ENCODE measurements at regions not wholly inside any gene's neighbourhood (a gene's known extent, or its start where the extent isn't known, plus 50 kb on each side); places are given as distances from the start of the nearest gene placed in this dataset.

DNA sequence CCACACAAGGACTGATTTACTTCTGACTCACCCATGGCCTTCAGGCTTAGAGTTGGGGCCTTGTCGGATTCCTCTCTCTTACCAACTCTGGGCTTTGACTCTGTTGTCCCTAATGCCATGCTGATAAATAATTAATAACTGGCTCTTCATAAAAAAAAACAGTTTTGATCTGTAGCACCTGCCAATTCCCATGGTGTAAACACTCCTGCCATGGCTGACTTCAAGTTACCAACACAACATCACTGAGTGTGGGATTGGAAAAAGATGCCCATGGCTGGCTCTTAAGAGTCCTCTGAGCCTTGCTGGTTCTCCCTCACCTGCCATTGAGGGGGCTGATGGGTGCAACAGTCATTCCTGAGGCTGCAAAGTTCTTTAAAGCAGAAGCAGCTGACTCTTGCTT is 104.8 kb downstream of the KIF26A start:
- TF ChIP-seq, protein P1, sequence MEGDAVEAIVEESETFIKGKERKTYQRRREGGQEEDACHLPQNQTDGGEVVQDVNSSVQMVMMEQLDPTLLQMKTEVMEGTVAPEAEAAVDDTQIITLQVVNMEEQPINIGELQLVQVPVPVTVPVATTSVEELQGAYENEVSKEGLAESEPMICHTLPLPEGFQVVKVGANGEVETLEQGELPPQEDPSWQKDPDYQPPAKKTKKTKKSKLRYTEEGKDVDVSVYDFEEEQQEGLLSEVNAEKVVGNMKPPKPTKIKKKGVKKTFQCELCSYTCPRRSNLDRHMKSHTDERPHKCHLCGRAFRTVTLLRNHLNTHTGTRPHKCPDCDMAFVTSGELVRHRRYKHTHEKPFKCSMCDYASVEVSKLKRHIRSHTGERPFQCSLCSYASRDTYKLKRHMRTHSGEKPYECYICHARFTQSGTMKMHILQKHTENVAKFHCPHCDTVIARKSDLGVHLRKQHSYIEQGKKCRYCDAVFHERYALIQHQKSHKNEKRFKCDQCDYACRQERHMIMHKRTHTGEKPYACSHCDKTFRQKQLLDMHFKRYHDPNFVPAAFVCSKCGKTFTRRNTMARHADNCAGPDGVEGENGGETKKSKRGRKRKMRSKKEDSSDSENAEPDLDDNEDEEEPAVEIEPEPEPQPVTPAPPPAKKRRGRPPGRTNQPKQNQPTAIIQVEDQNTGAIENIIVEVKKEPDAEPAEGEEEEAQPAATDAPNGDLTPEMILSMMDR (conservative IDR thresholded peaks at IDR 0.05 in 1 of 2, IDR thresholded peaks at IDR 0.05 in 1 of 2; ENCODE audit: low read depth in 1 of 2, low read length in 2 of 2): no peak
- TF ChIP-seq EZH2 (IDR thresholded peaks at IDR 0.05; ENCODE audit: low read length, missing control alignments): no peak
